Ovary (tissue), 7 donors: ENCODE measurements at regions not wholly inside any gene's neighbourhood (a gene's known extent, or its start where the extent isn't known, plus 50 kb on each side); places are given as distances from the start of the nearest gene placed in this dataset.

Experiments used
- DNase-seq, 5 donors: peaks; one replicate each; pipeline ENCODE4 v3.0.0-alpha.2; 2019 to 2020
- H3K27ac ChIP-seq, 2 donors: fragments of 200-600 bp; one replicate each; pipeline versions ENCODE4 v1.5.1 to v1.8.0; 2019 to 2022
- H3K27me3 ChIP-seq: fragments of 200-600 bp; one replicate; pipeline ENCODE4 v1.8.0; 2022
- H3K36me3 ChIP-seq: fragments of 200-600 bp; sonication (generic); one replicate; pipeline ENCODE4 v1.5.1; 2019
- H3K4me1 ChIP-seq: one replicate; pipeline ENCODE4 v1.8.1; 2013; ENCODE audit warnings: mild to moderate bottlenecking, moderate library complexity; ENCODE audit not compliant: insufficient read depth
- H3K4me3 ChIP-seq: fragments of 200-600 bp; sonication (generic); one replicate; pipeline ENCODE4 v1.5.1; 2017
- H3K9me3 ChIP-seq, 2 donors: fragments of 200-600 bp in 1 of 2; sonication (generic) in 1 of 2; one replicate each; pipeline versions ENCODE4 v1.5.1 to v1.8.1; 2013 to 2019; ENCODE audit warnings: mild to moderate bottlenecking in 1 of 2, moderate library complexity in 1 of 2
- EP300 ChIP-seq: sonication (generic); formaldehyde crosslinking; IDR thresholded peaks from one replicate; pipeline ENCODE4 v1.6.1; 2017; ENCODE audit warnings: antibody characterized with exemption
- POLR2A ChIP-seq: fragments of 450-650 bp; IDR thresholded peaks from one replicate; pipeline ENCODE4 v1.6.1; 2017; ENCODE audit warnings: antibody characterized with exemption, mild to moderate bottlenecking, moderate library complexity
- WGBS, 3 donors: extraction: QIAGEN DNeasy Blood & Tissue Kit in 1 of 3; methylation state at CpG; one replicate each; pipeline versions ENCODE4 v1.1.5 to v1.1.7; 2013 to 2017; 5-methylcytosine and 5-hydroxymethylcytosine counted together
- intact Hi-C, 4 donors: fragments of 100-400 bp; cut with DNase I; formaldehyde crosslinking; loops; one replicate each; pipeline versions ENCODE4 v1.11.0 to v1.15.1; 2022 to 2023
- TF ChIP-seq, protein P1 (sequence below), 3 donors: fragments of 450-650 bp in 2 of 3; fragments of 200-600 bp in 1 of 3; IDR thresholded peaks; one replicate each; pipeline versions ENCODE4 v1.5.1 to v1.8.0; 2016 to 2022; ENCODE audit warnings: antibody characterized with exemption in 3 of 3, mild to moderate bottlenecking in 1 of 3
- donor health status: DM: no; HTN: no; CAD: no; lungs with moderate emphysema.
- donor health status: DM: no; HTN: no; CAD: no.
- donor health status: Bipolar disorder and iron deficiency.
- donor health status: DM: no; HTN: no; CAD: no.
- donor health status: DM: yes; HTN: yes; CAD: no.

DNA sequence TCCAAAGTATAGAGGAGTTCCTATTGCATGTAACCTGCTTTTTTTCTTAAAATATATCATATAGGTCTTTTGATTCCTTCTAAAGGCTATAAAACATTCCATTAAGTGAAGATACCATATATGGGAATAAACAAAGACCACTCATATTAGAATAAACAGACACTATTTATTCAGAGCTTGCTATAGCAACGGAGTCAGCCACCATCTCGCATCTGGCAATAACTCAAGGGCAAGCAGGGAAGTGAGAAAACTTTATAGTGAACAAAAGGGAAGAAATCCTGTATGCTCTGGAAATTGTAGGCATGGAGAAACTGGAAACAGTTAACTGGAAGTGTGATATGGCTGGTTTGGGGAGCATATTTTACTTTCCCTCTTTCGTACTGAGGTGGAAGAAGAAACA lies 301.9 kb downstream of the PTH2R start:
- intact Hi-C loops = no loop called here
- TF ChIP-seq POLR2A = no peak

DNA sequence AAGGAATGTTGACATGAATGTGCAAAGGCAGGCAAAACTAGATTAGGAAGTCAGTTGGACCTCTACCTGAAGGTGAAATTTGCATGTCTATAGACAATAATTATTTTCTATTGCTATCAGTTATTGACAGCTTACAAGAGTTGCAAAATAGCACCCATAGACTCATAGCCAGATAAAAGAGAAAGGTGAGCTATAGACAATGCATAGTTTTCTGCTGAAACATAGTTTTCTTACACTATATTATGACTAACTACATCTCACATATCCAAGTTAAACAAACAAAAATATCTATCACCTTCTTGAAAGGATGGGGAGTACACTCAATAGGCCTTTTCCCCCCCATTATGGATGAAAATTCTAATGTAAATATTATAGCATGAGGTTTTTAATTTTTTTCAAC lies 305.0 kb downstream of the PTH2R start:
- no peaks in the 10 kb centered on the region for H3K36me3 ChIP-seq
- no peaks in the 10 kb centered on the region for H3K9me3 ChIP-seq
- no peak for TF ChIP-seq POLR2A
- no peak for TF ChIP-seq EP300
- TF ChIP-seq, protein P1, sequence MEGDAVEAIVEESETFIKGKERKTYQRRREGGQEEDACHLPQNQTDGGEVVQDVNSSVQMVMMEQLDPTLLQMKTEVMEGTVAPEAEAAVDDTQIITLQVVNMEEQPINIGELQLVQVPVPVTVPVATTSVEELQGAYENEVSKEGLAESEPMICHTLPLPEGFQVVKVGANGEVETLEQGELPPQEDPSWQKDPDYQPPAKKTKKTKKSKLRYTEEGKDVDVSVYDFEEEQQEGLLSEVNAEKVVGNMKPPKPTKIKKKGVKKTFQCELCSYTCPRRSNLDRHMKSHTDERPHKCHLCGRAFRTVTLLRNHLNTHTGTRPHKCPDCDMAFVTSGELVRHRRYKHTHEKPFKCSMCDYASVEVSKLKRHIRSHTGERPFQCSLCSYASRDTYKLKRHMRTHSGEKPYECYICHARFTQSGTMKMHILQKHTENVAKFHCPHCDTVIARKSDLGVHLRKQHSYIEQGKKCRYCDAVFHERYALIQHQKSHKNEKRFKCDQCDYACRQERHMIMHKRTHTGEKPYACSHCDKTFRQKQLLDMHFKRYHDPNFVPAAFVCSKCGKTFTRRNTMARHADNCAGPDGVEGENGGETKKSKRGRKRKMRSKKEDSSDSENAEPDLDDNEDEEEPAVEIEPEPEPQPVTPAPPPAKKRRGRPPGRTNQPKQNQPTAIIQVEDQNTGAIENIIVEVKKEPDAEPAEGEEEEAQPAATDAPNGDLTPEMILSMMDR (IDR thresholded peaks at IDR 0.05) = no peak
- no peak overlapping the region for H3K4me3 ChIP-seq
- intact Hi-C loops = no loop called here
- no peak for DNase-seq
- H3K4me1 ChIP-seq = no peaks in the 10 kb centered on the region
- H3K27ac ChIP-seq = no peak overlapping the region
- no peaks in the 10 kb centered on the region for H3K27me3 ChIP-seq

More for the DNA sequence above, 301.9 kb downstream of the PTH2R start:
- Histone ChIP-seq H3K4me1 (no peaks in the 10 kb centered on the region), H3K27ac (no peak overlapping the region), H3K4me3 (no peak overlapping the region), H3K36me3 (no peaks in the 10 kb centered on the region), H3K27me3 (no peaks in the 10 kb centered on the region), H3K9me3 (no peaks in the 10 kb centered on the region)
- 34 to 55% (median 42%) methylated on average over 3 of the region's 3 CpGs for WGBS, 3 donors
- no peak for DNase-seq

DNA sequence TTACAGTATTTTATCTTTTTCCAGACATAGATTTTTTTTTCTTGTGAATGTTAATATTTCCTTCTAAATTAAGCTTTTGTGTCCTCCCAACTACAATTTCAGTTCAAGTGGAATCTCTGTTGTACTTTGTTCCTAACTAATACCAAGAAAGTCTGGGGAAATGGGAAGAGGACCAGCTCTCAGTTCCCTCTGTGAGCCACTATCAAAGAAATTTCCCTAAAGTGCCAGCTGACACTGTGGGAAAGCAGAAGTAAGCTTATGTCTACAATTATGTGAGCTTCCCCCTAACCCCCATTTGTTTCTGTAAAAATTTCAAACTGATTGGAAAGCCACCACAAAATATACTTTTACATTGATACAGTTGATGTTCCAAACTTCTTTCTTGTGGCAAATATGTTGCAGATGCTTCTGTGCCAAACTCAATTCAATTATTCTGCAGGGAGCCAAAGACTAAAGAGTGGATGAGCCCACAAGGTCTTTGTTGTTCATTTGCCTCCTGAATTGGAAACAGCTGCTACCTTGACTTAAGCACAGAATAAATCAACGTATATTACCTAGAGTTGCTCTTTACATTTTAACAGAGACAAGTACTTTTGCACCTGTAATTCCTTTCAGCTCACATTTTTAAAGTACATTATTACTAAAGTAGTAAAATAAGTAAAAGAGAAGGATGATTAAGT lies 306.6 kb downstream of the PTH2R start:
- H3K9me3 ChIP-seq = no peaks in the 10 kb centered on the region
- H3K4me3 ChIP-seq = no peak overlapping the region
- no peaks in the 10 kb centered on the region for H3K36me3 ChIP-seq
- H3K27ac ChIP-seq = no peak overlapping the region
- no peaks in the 10 kb centered on the region for H3K4me1 ChIP-seq
- TF ChIP-seq, protein P1 (IDR thresholded peaks at IDR 0.05) = no peak
- TF ChIP-seq EP300 (no peak), POLR2A (no peak)
- intact Hi-C loops = no loop called here
- WGBS, 3 donors = 20 to 49% (median 24%) methylated on average over 1 of the region's 1 CpG
- no peak for DNase-seq
- no peaks in the 10 kb centered on the region for H3K27me3 ChIP-seq

DNA sequence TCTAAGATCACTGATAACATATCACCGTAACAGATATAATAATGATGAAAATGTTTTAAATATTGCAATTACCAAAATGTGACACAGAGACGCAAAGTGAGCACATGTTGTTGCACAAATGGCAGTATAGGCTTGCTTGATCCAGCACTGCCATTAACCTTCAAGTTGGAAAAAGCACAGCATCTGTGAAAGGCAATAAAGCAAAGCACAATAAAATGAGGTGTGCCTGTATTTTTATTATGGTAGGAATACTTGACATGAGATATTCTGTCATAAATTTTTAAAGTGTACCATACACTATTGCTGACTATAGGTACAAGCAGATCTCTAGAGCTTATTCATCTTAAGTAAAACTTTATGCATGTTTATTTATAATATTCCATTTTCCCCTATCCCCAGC lies 312.2 kb downstream of the PTH2R start:
- no peak overlapping the region for H3K4me3 ChIP-seq
- TF ChIP-seq POLR2A = no peak
- no peak for TF ChIP-seq EP300
- TF ChIP-seq, protein P1 (IDR thresholded peaks at IDR 0.05) = no peak
- no peak for DNase-seq
- no peaks in the 10 kb centered on the region for H3K4me1 ChIP-seq
- no peak overlapping the region for H3K27ac ChIP-seq
- intact Hi-C loops = no loop called here
- no peaks in the 10 kb centered on the region for H3K9me3 ChIP-seq
- no peaks in the 10 kb centered on the region for H3K36me3 ChIP-seq
- WGBS, 3 donors = 89 to 95% (median 91%) methylated on average over 2 of the region's 2 CpGs
- H3K27me3 ChIP-seq = no peaks in the 10 kb centered on the region

DNA sequence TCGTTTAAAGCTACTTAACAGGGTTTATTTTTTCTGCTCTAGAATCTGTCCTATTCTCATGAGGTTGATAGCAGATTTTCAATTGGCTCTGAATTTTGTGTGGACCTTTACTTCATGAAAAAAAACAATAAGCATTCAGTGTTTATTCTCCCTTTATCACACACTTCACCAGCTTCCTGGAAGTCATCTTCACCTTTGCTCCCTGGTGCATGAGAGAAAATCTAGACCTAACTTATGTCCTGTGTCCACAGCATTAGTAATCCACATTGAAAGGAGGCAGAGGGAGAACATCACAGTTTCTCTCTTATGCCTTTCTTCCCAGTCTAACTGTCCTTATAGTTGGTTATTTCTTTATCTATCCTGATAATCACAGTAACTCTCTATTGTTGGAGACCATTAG lies 316.1 kb downstream of the PTH2R start:
- no peaks in the 10 kb centered on the region for H3K36me3 ChIP-seq
- TF ChIP-seq POLR2A (no peak), EP300 (no peak)
- TF ChIP-seq, protein P1 (IDR thresholded peaks at IDR 0.05) = no peak
- no peaks in the 10 kb centered on the region for H3K4me1 ChIP-seq
- H3K27ac ChIP-seq = no peak overlapping the region
- no peaks in the 10 kb centered on the region for H3K9me3 ChIP-seq
- no peaks in the 10 kb centered on the region for H3K27me3 ChIP-seq
- intact Hi-C loops = no loop called here
- WGBS, 3 donors = 10 to 12% (median 10%) methylated on average over 1 of the region's 1 CpG
- H3K4me3 ChIP-seq = no peak overlapping the region
- DNase-seq = no peak
